ENCODE measurements at regions not wholly inside any gene's neighbourhood (a gene's known extent, or its start where the extent isn't known, plus 50 kb on each side); places are given as distances from the start of the nearest gene placed in this dataset.
A peak's percentile ranks its signal among the peaks of the same experiment; 100 is the strongest.

DNA sequence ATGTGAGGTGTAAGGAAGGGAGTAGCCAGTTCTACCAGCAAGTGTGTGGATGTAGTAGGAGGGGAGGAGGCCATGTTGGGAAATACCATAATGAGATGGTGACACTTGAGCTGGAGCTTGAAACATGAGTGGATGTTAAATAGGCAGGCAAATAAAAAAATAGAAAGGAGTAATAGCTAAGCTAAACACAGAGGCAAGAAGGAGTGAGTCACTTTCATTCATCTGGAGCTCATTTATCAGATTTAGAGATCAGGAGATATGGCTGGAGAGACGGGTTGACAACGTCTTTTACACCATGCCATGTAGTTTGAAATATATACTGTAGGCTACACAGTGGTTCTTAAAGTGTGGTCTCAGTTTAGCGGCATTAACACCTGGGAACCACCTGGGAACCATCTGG lies 390.5 kb downstream of the DIPK2A start:
- Mint-ChIP-seq H3K27me3 (ENCODE audit: low read depth) (no peaks in the 10 kb centered on the region), H3K9me3 (peaks cover 10% of the 10 kb centered on the region), H3K4me1 (no peaks in the 10 kb centered on the region), H3K36me3 (ENCODE audit: low read depth) (no peaks in the 10 kb centered on the region), H3K27ac (no peak overlapping the region), H3K4me3 (no peak overlapping the region)
- TF ChIP-seq, protein P1, sequence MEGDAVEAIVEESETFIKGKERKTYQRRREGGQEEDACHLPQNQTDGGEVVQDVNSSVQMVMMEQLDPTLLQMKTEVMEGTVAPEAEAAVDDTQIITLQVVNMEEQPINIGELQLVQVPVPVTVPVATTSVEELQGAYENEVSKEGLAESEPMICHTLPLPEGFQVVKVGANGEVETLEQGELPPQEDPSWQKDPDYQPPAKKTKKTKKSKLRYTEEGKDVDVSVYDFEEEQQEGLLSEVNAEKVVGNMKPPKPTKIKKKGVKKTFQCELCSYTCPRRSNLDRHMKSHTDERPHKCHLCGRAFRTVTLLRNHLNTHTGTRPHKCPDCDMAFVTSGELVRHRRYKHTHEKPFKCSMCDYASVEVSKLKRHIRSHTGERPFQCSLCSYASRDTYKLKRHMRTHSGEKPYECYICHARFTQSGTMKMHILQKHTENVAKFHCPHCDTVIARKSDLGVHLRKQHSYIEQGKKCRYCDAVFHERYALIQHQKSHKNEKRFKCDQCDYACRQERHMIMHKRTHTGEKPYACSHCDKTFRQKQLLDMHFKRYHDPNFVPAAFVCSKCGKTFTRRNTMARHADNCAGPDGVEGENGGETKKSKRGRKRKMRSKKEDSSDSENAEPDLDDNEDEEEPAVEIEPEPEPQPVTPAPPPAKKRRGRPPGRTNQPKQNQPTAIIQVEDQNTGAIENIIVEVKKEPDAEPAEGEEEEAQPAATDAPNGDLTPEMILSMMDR (IDR thresholded peaks at IDR 0.05; ENCODE audit: unreplicated experiment in 3 of 3): no peak

DNA sequence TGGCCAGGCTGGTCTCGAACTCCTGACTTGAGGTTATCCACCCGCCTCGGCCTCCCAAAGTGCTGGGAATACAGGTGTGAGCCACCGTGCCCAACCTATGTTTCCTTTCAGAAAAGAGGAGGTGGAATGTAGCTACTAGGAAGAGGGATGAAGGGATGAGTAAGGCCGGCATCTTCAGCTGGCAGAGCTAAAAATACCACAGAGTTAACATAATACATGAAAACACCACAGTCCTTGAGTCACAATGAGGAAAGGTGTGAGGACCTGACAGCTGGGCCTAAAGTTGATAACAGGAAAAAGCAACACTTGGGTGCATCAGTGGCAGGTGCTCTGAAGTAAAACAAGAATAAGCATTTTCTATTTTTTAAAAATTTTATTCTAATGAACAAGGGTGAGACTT lies 392.2 kb downstream of the DIPK2A start:
- Mint-ChIP-seq H3K9me3 (peaks cover 17% of the 10 kb centered on the region), H3K4me3 (no peak overlapping the region), H3K4me1 (no peaks in the 10 kb centered on the region), H3K27me3 (ENCODE audit: low read depth) (no peaks in the 10 kb centered on the region), H3K27ac (no peak overlapping the region), H3K36me3 (ENCODE audit: low read depth) (peaks cover 7% of the 10 kb centered on the region)
- TF ChIP-seq, protein P1 (IDR thresholded peaks at IDR 0.05; ENCODE audit: unreplicated experiment in 3 of 3): no peak

DNA sequence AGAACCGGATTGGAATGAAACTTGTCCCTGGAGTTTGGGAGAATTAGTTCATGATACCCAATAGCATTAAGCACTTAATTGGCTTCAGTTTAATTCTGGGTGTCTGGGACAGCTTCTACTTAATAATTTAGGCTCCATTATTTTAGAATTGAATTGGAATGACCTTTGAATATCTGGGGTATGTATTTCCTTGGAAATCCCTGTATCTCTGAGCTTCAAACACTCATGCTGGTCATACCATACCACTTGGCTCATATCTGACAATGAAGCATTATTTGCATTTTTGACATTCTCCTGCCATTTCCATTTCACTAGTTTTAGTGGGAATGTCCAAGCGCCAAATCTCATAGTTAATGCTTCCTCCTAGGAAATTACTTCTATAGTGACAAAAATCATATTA lies 393.1 kb downstream of the DIPK2A start:
- Mint-ChIP-seq H3K27me3 (ENCODE audit: low read depth) (no peaks in the 10 kb centered on the region), H3K27ac (no peak overlapping the region), H3K9me3 (peaks cover 21% of the 10 kb centered on the region), H3K36me3 (ENCODE audit: low read depth) (peaks cover 7% of the 10 kb centered on the region), H3K4me1 (no peaks in the 10 kb centered on the region), H3K4me3 (no peak overlapping the region)
- TF ChIP-seq, protein P1 (IDR thresholded peaks at IDR 0.05; ENCODE audit: unreplicated experiment in 3 of 3): no peak

DNA sequence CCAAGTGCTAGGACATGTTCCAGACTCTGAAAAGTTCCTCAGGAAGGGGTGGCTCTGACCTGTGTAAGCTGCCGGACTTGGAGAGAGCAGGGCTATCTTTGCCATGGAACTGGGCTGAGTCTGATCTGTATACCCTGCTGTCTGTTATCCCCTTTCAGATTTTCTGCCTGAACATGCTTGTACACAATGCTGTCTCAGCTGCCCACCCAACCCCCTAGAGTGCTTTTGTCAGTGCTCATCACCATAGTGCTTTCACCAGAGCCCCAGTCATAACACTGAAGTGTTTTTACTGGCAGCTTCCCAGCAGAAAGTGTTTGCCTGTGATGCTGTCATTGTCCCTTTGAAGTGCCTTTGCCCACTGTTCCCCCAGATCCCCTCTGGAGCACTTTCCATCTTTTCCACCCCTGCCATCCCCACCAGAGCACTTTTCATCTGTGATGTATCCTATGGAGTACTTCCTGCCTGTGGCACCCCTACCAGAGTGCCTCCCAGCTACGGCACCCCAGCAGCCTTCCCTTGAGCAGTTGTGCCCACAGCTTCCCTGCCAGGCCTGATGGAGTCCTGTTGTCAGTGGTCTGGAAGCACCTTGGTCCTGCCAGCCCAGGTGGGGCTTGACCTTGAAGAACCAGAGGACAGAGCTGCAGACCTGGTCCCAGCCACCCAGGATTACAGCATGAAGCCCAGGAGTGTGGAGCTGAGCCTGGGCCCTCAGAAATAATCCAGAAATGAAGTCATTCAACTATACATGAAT lies 397.7 kb downstream of the DIPK2A start:
- TF ChIP-seq, protein P1 (IDR thresholded peaks at IDR 0.05; ENCODE audit: unreplicated experiment in 3 of 3): no peak

DNA sequence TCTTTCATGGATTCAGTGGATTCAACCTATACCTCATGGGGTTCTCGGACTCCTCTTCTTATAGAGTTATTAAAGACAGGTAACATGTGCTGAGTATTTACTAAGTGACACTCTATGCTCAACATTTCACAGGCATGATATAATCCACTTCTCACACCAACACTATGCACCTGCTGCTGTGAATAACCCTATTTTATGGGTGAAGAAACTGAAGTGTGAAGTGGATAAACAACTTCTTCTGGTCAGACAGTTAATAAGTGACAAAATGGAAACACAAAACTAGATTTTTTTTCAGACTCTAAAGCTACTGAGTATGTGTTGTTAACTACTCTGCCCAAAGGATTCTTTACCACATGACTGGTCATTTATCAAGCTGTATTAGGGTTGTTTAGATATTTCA lies 403.5 kb downstream of the DIPK2A start:
- Mint-ChIP-seq H3K36me3 (ENCODE audit: low read depth) (no peaks in the 10 kb centered on the region), H3K4me1 (no peaks in the 10 kb centered on the region), H3K27me3 (ENCODE audit: low read depth) (no peaks in the 10 kb centered on the region), H3K9me3 (peaks cover 30% of the 10 kb centered on the region), H3K4me3 (no peak overlapping the region), H3K27ac (peak overlapping the region in 1 of 3 experiments; percentile 84)
- TF ChIP-seq, protein P1 (IDR thresholded peaks at IDR 0.05; ENCODE audit: unreplicated experiment in 3 of 3): no peak

More for the DNA sequence above, 397.7 kb downstream of the DIPK2A start:
- H3K9me3 Mint-ChIP-seq: peaks cover 40% of the 10 kb centered on the region
- H3K36me3 Mint-ChIP-seq (ENCODE audit: low read depth): peaks cover 7% of the 10 kb centered on the region
- no peaks in the 10 kb centered on the region for H3K27me3 Mint-ChIP-seq (ENCODE audit: low read depth)
- no peak overlapping the region for H3K4me3 Mint-ChIP-seq
- H3K4me1 Mint-ChIP-seq: no peaks in the 10 kb centered on the region
- H3K27ac Mint-ChIP-seq: no peak overlapping the region

DNA sequence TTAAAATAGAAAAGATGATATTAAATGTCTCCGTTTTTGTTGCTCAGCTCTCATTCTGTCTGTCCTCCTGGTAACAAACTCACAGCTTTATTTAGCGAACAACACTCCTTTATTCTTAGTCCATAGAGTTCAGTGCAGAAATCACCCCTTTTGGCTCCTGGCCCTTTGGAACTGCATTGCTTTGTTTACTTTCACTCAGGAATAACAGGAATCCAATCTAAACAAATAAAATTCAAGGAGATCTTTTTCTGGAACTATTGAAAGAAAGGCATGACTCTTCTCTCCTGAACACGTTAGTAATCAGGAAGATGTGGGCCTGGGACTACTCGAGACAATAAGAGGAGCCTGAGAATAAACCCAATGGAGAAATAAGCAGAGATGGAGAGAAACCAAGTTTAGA lies 409.2 kb downstream of the DIPK2A start:
- no peaks in the 10 kb centered on the region for H3K36me3 Mint-ChIP-seq (ENCODE audit: low read depth)
- H3K27me3 Mint-ChIP-seq (ENCODE audit: low read depth): no peaks in the 10 kb centered on the region
- peaks cover 5% of the 10 kb centered on the region for H3K9me3 Mint-ChIP-seq
- H3K4me3 Mint-ChIP-seq: no peak overlapping the region
- no peak overlapping the region for H3K27ac Mint-ChIP-seq
- H3K4me1 Mint-ChIP-seq: peaks cover 4% of the 10 kb centered on the region
- TF ChIP-seq, protein P1 (IDR thresholded peaks at IDR 0.05; ENCODE audit: unreplicated experiment in 3 of 3): no peak
